DOHH2 (cell line): ENCODE measurements at regions not wholly inside any gene's neighbourhood (a gene's known extent, or its start where the extent isn't known, plus 50 kb on each side); places are given as distances from the start of the nearest gene placed in this dataset.

Experiments
- EZH2phosphoT487 ChIP-seq: fragments of 200-600 bp; sonication (generic); IDR thresholded peaks from 2 replicates; pipeline ENCODE4 v1.6.1; 2017; ENCODE audit warnings: borderline replicate concordance, mild to moderate bottlenecking, antibody characterized with exemption, low read length, moderate library complexity, mixed read lengths
- TF ChIP-seq, protein P1 (sequence below): fragments of 200-600 bp; sonication (generic); IDR thresholded peaks from one replicate; pipeline ENCODE4 v1.5.1; 2014; ENCODE audit warnings: antibody characterized with exemption, mild to moderate bottlenecking, low read depth, low read length; ENCODE audit not compliant: poor library complexity, severe bottlenecking

DNA sequence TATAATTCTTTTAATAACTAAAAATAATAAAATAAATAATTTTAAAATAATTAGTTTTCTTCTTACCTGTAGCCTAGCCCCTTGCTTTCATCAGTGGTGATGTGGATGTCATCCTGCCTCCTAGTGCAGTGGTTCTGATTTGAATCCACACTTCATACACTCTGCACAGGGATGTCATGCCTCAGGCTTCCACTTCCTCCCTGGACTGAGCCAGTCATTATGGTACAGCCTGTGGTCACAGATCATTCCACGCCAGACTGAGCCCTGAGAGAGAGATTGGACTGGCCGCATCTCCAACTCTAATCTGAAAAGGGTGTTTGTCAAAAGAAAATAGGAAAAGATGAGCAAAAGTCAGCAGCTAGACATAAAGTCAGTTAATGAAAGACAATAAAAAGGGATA is 436.2 kb upstream of the IGFBP3 start:
- TF ChIP-seq, protein P1, sequence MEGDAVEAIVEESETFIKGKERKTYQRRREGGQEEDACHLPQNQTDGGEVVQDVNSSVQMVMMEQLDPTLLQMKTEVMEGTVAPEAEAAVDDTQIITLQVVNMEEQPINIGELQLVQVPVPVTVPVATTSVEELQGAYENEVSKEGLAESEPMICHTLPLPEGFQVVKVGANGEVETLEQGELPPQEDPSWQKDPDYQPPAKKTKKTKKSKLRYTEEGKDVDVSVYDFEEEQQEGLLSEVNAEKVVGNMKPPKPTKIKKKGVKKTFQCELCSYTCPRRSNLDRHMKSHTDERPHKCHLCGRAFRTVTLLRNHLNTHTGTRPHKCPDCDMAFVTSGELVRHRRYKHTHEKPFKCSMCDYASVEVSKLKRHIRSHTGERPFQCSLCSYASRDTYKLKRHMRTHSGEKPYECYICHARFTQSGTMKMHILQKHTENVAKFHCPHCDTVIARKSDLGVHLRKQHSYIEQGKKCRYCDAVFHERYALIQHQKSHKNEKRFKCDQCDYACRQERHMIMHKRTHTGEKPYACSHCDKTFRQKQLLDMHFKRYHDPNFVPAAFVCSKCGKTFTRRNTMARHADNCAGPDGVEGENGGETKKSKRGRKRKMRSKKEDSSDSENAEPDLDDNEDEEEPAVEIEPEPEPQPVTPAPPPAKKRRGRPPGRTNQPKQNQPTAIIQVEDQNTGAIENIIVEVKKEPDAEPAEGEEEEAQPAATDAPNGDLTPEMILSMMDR = no peak
- TF ChIP-seq EZH2phosphoT487 = no peak
